Left ventricle myocardium inferior (tissue), 1 donor: ENCODE measurements at regions not wholly inside any gene's neighbourhood (a gene's known extent, or its start where the extent isn't known, plus 50 kb on each side); places are given as distances from the start of the nearest gene placed in this dataset.

Source experiments
- DNase-seq: peaks from one replicate; pipeline ENCODE4 v3.0.0-alpha.2; 2020
- H3K27ac ChIP-seq: fragments of 200-600 bp; replicated peaks from 2 replicates; pipeline ENCODE4 v1.8.0; 2021
- H3K27me3 ChIP-seq: fragments of 200-600 bp; 2 replicates; pipeline ENCODE4 v1.8.0; 2021; ENCODE audit warnings: low read depth
- H3K36me3 ChIP-seq: fragments of 200-600 bp; 2 replicates; pipeline ENCODE4 v1.8.0; 2021
- H3K4me1 ChIP-seq: fragments of 200-600 bp; 2 replicates; pipeline ENCODE4 v1.8.0; 2021
- H3K4me3 ChIP-seq: fragments of 200-600 bp; 2 replicates; pipeline ENCODE4 v1.8.0; 2021; ENCODE audit warnings: mild to moderate bottlenecking, moderate library complexity
- H3K9me3 ChIP-seq: fragments of 200-600 bp; replicated peaks from 2 replicates; pipeline ENCODE4 v1.8.0; 2021
- intact Hi-C: fragments of 100-400 bp; cut with micrococcal nuclease; formaldehyde crosslinking; loops from one replicate; pipeline ENCODE4 v1.11.0; 2022
- TF ChIP-seq, protein P1 (sequence below): fragments of 200-600 bp; IDR thresholded peaks from 2 replicates; pipeline ENCODE4 v1.8.0; 2021; ENCODE audit warnings: antibody characterized with exemption, mild to moderate bottlenecking, borderline replicate concordance
- donor health status: DM: no; HTN: yes; CAD: no; lungs with severe emphysema.

DNA sequence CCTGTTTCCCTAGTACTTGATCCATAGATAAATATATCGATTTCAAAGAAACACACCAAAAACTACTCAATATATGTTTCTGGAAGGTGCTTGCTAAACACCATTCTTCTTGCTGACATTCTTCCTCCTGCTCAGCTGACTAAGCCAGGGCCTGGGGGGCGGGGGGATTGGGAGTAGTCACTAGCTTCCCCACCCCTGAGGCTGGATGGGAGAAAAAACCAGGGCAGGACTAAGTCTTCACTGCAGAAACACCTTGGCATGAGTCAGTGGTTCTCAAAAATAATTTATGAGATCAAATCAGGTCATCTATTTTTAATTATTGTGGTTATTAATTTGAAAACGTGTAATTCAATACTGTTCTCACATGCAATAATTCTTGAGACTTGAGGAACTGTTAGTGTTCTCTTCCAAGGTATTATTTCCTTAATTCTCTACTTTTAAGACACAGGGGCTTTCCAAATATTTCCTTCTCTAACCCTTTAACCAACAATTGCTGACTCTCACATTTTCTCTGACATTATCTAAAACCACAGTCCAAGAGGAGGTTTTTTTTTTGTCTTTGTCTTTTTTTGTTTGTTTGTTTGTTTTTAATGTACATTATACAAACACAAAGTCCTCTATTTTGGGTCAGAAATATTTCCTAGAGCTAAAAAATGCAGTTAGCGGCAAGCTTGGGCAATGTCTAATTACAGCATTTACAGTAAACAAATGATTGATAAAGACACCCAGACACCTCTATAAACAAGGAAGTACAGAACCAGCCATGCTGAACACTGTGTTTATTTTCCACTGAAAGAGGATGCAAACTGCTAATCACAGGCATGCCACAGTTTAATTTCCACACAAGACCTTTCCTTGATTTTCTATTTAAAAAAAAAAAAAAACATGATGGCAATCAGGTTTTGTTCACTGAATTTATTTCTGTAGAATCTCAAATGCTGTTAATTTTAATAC, 120.3 kb upstream of the USP9X start:
- intact Hi-C loops, result no loop called here
- TF ChIP-seq, protein P1, sequence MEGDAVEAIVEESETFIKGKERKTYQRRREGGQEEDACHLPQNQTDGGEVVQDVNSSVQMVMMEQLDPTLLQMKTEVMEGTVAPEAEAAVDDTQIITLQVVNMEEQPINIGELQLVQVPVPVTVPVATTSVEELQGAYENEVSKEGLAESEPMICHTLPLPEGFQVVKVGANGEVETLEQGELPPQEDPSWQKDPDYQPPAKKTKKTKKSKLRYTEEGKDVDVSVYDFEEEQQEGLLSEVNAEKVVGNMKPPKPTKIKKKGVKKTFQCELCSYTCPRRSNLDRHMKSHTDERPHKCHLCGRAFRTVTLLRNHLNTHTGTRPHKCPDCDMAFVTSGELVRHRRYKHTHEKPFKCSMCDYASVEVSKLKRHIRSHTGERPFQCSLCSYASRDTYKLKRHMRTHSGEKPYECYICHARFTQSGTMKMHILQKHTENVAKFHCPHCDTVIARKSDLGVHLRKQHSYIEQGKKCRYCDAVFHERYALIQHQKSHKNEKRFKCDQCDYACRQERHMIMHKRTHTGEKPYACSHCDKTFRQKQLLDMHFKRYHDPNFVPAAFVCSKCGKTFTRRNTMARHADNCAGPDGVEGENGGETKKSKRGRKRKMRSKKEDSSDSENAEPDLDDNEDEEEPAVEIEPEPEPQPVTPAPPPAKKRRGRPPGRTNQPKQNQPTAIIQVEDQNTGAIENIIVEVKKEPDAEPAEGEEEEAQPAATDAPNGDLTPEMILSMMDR, result no peak
- Histone ChIP-seq H3K4me3 (no peak overlapping the region), H3K36me3 (no peaks in the 10 kb centered on the region), H3K27me3 (no peaks in the 10 kb centered on the region), H3K9me3 (peaks cover 6% of the 10 kb centered on the region), H3K4me1 (no peaks in the 10 kb centered on the region), H3K27ac (peak overlapping the region; percentile 65)
- no peak for DNase-seq

- peaks cover 6% of the 10 kb centered on the region for H3K9me3 ChIP-seq
- intact Hi-C loops, result no loop called here
- H3K27ac ChIP-seq, result peak overlapping the region; percentile 65
- no peaks in the 10 kb centered on the region for H3K36me3 ChIP-seq
- TF ChIP-seq, protein P1, result no peak
- DNase-seq, result no peak
- no peaks in the 10 kb centered on the region for H3K4me1 ChIP-seq
- no peak overlapping the region for H3K4me3 ChIP-seq
- no peaks in the 10 kb centered on the region for H3K27me3 ChIP-seq
Measured at GRCh38 chrX:40966213-40966820, 118.9 kb upstream of the USP9X start.

- TF ChIP-seq, protein P1, result no peak
- no peak overlapping the region for H3K27ac ChIP-seq
Measured at GRCh38 chrX:40968180-40968579, 117.1 kb upstream of the USP9X start.

GRCh38 chrX:40971736-40972135, 113.5 kb upstream of the USP9X start:
- TF ChIP-seq, protein P1, result no peak
- Histone ChIP-seq H3K9me3 (no peaks in the 10 kb centered on the region), H3K27me3 (no peaks in the 10 kb centered on the region), H3K36me3 (no peaks in the 10 kb centered on the region), H3K4me3 (no peak overlapping the region), H3K27ac (no peak overlapping the region), H3K4me1 (no peaks in the 10 kb centered on the region)
- intact Hi-C loops, result no loop called here
- DNase-seq, result no peak

More at GRCh38 chrX:40968180-40968579, 117.1 kb upstream of the USP9X start:
- no peak for DNase-seq
- intact Hi-C loops, result no loop called here
- Histone ChIP-seq H3K9me3 (peaks cover 6% of the 10 kb centered on the region), H3K27me3 (no peaks in the 10 kb centered on the region), H3K4me1 (no peaks in the 10 kb centered on the region), H3K36me3 (no peaks in the 10 kb centered on the region), H3K4me3 (no peak overlapping the region)

DNA sequence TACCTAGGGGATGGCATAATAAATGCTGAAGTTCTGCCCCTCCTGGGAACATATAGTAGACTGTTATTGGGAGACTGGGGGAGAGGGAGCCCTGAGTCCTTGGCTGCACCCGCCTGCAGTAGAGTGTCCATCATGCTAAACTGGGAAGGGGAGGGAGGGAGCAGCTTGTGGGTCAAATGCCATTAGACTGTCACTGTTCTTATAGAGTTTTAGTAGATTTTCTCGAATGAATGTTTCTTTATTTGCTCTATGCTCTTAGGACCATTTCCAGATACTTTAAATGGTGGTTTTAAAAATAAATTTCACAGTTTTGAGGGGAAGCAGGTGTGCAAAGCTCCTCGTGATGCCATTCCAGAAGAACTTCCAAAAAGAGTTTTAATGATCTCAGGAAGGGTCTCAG, 111.6 kb upstream of the USP9X start:
- Histone ChIP-seq H3K27ac (no peak overlapping the region), H3K4me1 (no peaks in the 10 kb centered on the region), H3K27me3 (no peaks in the 10 kb centered on the region), H3K36me3 (no peaks in the 10 kb centered on the region), H3K4me3 (no peak overlapping the region), H3K9me3 (no peaks in the 10 kb centered on the region)
- TF ChIP-seq, protein P1, result no peak
- intact Hi-C loops, result no loop called here
- DNase-seq, result no peak
